Activated CD4-positive, alpha-beta memory T cell treated with anti-CD3 and anti-CD28 coated beads, Interleukin-2, amount 10 ng/mL, durations not matched to agents 7 days and 5 days (primary cell): ENCODE measurements at regions not wholly inside any gene's neighbourhood (a gene's known extent, or its start where the extent isn't known, plus 50 kb on each side); places are given as distances from the start of the nearest gene placed in this dataset.
"Not testable (repeated sequence)": the region's sequence is repeated elsewhere in the genome, so short reads cannot be mapped to it uniquely, and the experiment has no call there.

ENCODE experiments used
- CTCF ChIA-PET: fragments of 350-600 bp; sonication (Branson Sonifier 250); formaldehyde crosslinking; loops from one replicate; lab custom pipeline; 2021; ENCODE audit warnings: antibody characterized with exemption, inconsistent platforms; lab: Charles Lee
- POLR2A ChIA-PET: fragments of 350-600 bp; sonication (Branson Sonifier 250); formaldehyde crosslinking; loops from one replicate; lab custom pipeline; 2021; ENCODE audit warnings: antibody characterized with exemption; lab: Charles Lee
- DNase-seq: peaks from one replicate; pipeline ENCODE4 v3.0.0-alpha.2; 2020
- H3K27ac Mint-ChIP-seq: one replicate; pipeline ENCODE4 v1.8.0; 2021; ENCODE audit warnings: mild to moderate bottlenecking, mixed read lengths
- H3K27me3 Mint-ChIP-seq: one replicate; pipeline ENCODE4 v1.8.0; 2021; ENCODE audit warnings: mixed read lengths
- H3K36me3 Mint-ChIP-seq: one replicate; pipeline ENCODE4 v1.8.0; 2021; ENCODE audit warnings: low read depth, mixed read lengths
- H3K4me1 Mint-ChIP-seq: one replicate; pipeline ENCODE4 v1.8.0; 2021; ENCODE audit warnings: mixed read lengths
- H3K4me3 Mint-ChIP-seq: one replicate; pipeline ENCODE4 v1.8.0; 2021; ENCODE audit warnings: mild to moderate bottlenecking, mixed read lengths
- H3K9me3 Mint-ChIP-seq: one replicate; pipeline ENCODE4 v1.8.0; 2021; ENCODE audit warnings: mixed read lengths

DNA sequence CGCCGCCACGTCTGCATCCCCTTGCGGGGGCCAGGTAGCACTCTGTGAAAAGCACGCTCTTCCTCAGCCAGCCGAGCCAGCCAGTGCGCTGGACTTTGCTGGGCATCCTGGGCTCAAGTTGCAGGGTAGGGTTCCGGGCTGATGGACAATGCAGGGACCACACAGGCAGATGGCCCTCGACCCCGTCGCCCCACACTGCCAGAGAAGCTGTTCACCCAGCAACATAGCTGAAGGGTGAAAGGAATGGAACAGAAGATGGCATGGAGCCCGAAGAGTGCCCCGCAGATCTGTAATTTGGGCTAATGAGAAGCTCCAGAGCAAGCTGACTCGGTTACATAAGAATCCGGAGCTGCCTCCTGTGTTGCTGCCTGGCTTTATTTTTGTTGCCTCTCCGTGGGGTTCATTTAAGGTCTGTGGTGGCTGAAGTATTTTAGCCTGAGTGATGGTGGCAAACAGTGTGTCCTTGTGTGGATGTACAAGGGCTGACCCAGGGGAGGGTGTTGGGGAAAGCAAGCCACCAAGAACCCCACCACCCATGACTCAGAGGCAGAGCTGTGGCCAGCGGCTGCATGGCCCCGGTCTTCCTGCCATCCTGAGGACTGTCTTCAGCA, 105.8 kb downstream of the SOX1 start:
- DNase-seq: no peak
- no peaks in the 10 kb centered on the region for H3K27me3 Mint-ChIP-seq
- H3K9me3 Mint-ChIP-seq: peaks cover 17% of the 10 kb centered on the region
- POLR2A ChIA-PET: no interaction called here
- no peak overlapping the region for H3K4me3 Mint-ChIP-seq
- CTCF ChIA-PET: no interaction called here
- no peaks in the 10 kb centered on the region for H3K36me3 Mint-ChIP-seq
- peaks cover 4% of the 10 kb centered on the region for H3K4me1 Mint-ChIP-seq
- no peak overlapping the region for H3K27ac Mint-ChIP-seq

DNA sequence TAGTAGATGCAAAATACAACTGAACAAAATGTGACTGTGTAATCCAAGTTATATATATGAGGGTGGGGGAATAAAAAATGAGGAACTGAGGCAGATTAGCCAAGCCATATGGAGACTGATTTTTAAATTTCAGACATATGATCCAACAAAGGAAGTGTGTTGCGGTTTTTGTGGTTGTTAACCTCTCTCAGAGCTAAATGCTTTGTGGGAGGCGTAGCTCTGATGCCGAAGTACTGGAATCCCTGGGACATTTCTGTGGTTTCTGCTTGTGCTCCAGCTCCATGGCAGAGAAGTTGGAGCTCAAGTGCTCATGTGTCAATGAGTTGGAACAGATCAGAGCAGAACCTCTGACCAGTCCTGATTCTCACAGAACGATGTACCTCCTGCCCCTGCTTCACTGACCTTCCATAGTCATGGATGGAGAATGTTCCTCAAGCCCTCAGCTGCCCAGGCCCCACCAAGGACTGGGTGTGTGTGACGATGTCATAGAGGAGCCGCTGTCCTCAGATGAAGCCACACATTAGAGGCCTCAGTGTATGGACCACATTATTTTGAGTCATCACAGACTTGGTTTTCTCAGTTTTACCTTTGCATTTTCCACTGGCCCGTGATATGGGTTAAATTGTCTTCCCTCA, 107.6 kb downstream of the SOX1 start:
- ChIA-PET POLR2A (no interaction called here), CTCF (no interaction called here)
- H3K9me3 Mint-ChIP-seq: peaks cover 12% of the 10 kb centered on the region
- H3K4me1 Mint-ChIP-seq: no peaks in the 10 kb centered on the region
- no peaks in the 10 kb centered on the region for H3K27me3 Mint-ChIP-seq
- DNase-seq: no peak
- H3K27ac Mint-ChIP-seq: no peak overlapping the region
- H3K4me3 Mint-ChIP-seq: no peak overlapping the region
- no peaks in the 10 kb centered on the region for H3K36me3 Mint-ChIP-seq

DNA sequence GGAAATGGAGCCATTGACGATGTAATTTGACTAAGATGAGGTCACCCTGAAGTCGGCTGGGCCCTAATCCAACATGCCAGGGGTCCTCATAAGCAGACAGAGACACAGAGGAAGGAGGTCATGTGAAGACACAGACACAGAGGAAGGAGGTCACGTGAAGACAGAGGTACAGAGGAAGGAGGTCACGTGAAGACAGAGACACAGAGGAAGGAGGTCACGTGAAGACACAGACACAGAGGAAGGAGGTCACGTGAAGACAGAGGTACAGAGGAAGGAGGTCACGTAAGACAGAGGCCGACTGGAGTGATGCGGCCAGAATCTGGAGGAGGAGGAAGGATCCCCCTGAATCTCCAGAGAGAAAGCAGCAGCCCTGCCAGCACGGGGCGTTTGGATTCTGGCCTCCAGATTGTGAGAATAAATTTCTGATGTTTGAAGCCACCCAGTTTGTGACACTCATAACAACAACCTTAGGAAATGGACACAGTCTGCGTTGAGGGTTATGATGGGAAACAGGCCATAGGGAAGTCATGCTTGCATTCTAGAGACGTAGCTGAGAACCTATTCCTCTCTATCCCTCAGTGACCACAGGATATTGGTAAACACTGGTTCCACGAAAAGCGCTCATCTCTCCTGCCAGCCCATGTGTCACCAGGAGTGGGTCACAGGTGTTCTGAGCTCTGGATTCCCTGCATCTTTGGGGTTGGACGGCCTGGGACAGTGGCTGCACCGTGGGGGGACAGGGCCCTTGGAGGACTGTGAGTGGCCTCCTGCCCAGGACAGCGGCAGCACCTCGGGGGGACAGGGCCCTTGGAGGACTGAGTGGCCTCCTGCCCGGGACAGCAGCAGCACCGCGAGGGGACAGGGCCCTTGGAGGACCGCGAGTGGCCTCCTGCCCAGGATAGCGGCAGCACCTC, 108.5 kb downstream of the SOX1 start:
- Mint-ChIP-seq H3K27ac (no peak overlapping the region), H3K36me3 (no peaks in the 10 kb centered on the region), H3K4me3 (no peak overlapping the region), H3K27me3 (no peaks in the 10 kb centered on the region), H3K4me1 (no peaks in the 10 kb centered on the region), H3K9me3 (peaks cover 12% of the 10 kb centered on the region)
- DNase-seq: no peak
- ChIA-PET POLR2A (no interaction called here), CTCF (no interaction called here)

- H3K4me3 Mint-ChIP-seq, POLR2A ChIA-PET, H3K27me3 Mint-ChIP-seq, CTCF ChIA-PET, H3K4me1 Mint-ChIP-seq, DNase-seq, H3K27ac Mint-ChIP-seq, H3K36me3 Mint-ChIP-seq: not testable (repeated sequence)
- peaks cover 12% of the 10 kb centered on the region for H3K9me3 Mint-ChIP-seq
Observed at GRCh38 chr13:112176141-112177119, 109.5 kb downstream of the SOX1 start.

DNA sequence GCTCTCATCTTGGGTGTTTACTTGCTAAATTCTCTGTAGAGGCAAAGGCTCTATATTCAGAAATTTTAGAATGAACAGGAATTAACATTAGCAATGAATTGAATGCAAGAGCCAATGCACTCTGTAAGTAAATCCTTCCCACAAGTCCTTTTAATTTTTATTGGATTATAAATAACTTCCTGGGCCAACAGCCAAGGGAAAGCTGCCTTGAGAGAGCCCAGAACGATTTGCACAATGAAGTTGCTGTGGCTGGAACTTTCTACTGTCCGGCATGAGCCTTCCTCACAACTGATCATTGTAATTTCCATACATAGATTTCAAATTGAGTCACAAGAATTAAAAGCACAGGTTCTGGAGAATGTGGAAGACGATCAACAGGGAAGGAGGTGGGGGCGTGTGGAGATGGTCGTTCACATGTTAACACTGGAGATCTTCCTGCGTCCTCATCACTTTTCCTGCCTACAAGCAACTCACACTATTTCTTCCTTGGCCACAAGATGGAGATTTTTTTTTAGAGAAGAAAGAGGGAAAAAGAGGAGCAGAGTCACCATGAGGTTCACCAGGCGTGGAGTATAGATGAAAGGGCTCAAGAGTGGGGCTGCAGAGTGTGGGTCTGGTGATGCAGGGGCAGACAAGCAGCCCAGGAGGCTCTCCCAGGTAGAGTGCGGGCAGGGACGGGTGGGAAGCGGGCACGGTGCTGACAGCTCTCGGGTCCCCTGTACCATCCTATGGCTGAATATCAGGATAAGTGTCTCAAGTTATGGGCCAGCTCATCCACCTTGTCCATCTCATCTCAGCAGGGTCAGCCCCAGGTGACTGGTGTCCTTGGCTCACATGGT, 110.7 kb downstream of the SOX1 start:
- no peaks in the 10 kb centered on the region for H3K27me3 Mint-ChIP-seq
- H3K9me3 Mint-ChIP-seq: peaks cover 12% of the 10 kb centered on the region
- CTCF ChIA-PET: no interaction called here
- no peak for DNase-seq
- H3K27ac Mint-ChIP-seq: no peak overlapping the region
- H3K4me3 Mint-ChIP-seq: no peak overlapping the region
- no peaks in the 10 kb centered on the region for H3K36me3 Mint-ChIP-seq
- POLR2A ChIA-PET: no interaction called here
- H3K4me1 Mint-ChIP-seq: no peaks in the 10 kb centered on the region

- Mint-ChIP-seq H3K27ac (no peak overlapping the region), H3K4me3 (no peak overlapping the region), H3K9me3 (peaks cover 10% of the 10 kb centered on the region), H3K27me3 (no peaks in the 10 kb centered on the region), H3K4me1 (no peaks in the 10 kb centered on the region), H3K36me3 (no peaks in the 10 kb centered on the region)
- CTCF ChIA-PET: no interaction called here
- POLR2A ChIA-PET: no interaction called here
- DNase-seq: no peak
Observed at GRCh38 chr13:112178769-112179168, 111.8 kb downstream of the SOX1 start.

DNA sequence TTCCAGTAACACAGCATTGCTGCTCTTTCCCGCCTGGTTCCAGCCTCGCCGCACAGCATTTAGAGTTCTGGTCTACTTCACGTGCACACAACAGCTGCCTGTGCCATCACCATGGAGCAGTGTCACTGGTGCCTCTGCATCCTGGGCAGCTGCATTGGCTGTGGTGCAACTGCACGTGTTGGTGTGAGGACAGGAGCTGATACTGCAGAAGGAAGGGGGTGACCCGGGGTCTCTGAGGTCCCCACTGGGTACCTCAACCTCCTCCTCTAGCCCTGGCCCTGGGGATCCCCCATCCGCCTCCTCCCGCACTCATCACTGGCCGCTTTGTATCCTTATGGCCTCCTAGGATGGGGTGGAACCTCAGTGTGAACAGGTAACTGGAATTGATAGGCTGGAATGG, 112.5 kb downstream of the SOX1 start:
- Mint-ChIP-seq H3K27me3 (no peaks in the 10 kb centered on the region), H3K4me3 (no peak overlapping the region), H3K27ac (no peak overlapping the region), H3K4me1 (no peaks in the 10 kb centered on the region), H3K36me3 (no peaks in the 10 kb centered on the region), H3K9me3 (peaks cover 5% of the 10 kb centered on the region)
- ChIA-PET CTCF (no interaction called here), POLR2A (no interaction called here)
- no peak for DNase-seq

GRCh38 chr13:112179995-112180394, 113.0 kb downstream of the SOX1 start:
- H3K4me1 Mint-ChIP-seq: no peaks in the 10 kb centered on the region
- H3K4me3 Mint-ChIP-seq: no peak overlapping the region
- CTCF ChIA-PET: no interaction called here
- H3K36me3 Mint-ChIP-seq: no peaks in the 10 kb centered on the region
- H3K27ac Mint-ChIP-seq: no peak overlapping the region
- DNase-seq: no peak
- H3K9me3 Mint-ChIP-seq: peaks cover 2% of the 10 kb centered on the region
- H3K27me3 Mint-ChIP-seq: no peaks in the 10 kb centered on the region
- POLR2A ChIA-PET: no interaction called here

- POLR2A ChIA-PET: no interaction called here
- no peak for DNase-seq
- no peaks in the 10 kb centered on the region for H3K27me3 Mint-ChIP-seq
- H3K4me3 Mint-ChIP-seq: no peak overlapping the region
- no peaks in the 10 kb centered on the region for H3K36me3 Mint-ChIP-seq
- CTCF ChIA-PET: no interaction called here
- no peak overlapping the region for H3K27ac Mint-ChIP-seq
- H3K4me1 Mint-ChIP-seq: no peaks in the 10 kb centered on the region
- peaks cover 2% of the 10 kb centered on the region for H3K9me3 Mint-ChIP-seq
Observed at GRCh38 chr13:112181336-112182067, 114.6 kb downstream of the SOX1 start.

GRCh38 chr13:112182251-112182650, 115.3 kb downstream of the SOX1 start:
- peaks cover 2% of the 10 kb centered on the region for H3K9me3 Mint-ChIP-seq
- no peak overlapping the region for H3K4me3 Mint-ChIP-seq
- H3K27me3 Mint-ChIP-seq: no peaks in the 10 kb centered on the region
- no peak for DNase-seq
- ChIA-PET CTCF (no interaction called here), POLR2A (no interaction called here)
- no peaks in the 10 kb centered on the region for H3K4me1 Mint-ChIP-seq
- H3K36me3 Mint-ChIP-seq: no peaks in the 10 kb centered on the region
- H3K27ac Mint-ChIP-seq: no peak overlapping the region

GRCh38 chr13:112182846-112183531, 116.0 kb downstream of the SOX1 start:
- Mint-ChIP-seq H3K4me1 (no peaks in the 10 kb centered on the region), H3K27me3 (no peaks in the 10 kb centered on the region), H3K4me3 (no peak overlapping the region), H3K27ac (no peak overlapping the region), H3K36me3 (no peaks in the 10 kb centered on the region), H3K9me3 (peaks cover 2% of the 10 kb centered on the region)
- ChIA-PET POLR2A (no interaction called here), CTCF (no interaction called here)
- no peak for DNase-seq
